Stimulated activated CD8-positive, alpha-beta memory T cell treated with anti-CD3 and anti-CD28 coated beads, Interleukin-2, amount 100 ng/mL, for 1 hour (primary cell): ENCODE measurements at regions not wholly inside any gene's neighbourhood (a gene's known extent, or its start where the extent isn't known, plus 50 kb on each side); places are given as distances from the start of the nearest gene placed in this dataset.

Source experiments
- DNase-seq, 2 donors: peaks; one replicate each; pipeline ENCODE4 v3.0.0-alpha.2; 2020; ENCODE audit warnings: low read depth in 2 of 2

DNA sequence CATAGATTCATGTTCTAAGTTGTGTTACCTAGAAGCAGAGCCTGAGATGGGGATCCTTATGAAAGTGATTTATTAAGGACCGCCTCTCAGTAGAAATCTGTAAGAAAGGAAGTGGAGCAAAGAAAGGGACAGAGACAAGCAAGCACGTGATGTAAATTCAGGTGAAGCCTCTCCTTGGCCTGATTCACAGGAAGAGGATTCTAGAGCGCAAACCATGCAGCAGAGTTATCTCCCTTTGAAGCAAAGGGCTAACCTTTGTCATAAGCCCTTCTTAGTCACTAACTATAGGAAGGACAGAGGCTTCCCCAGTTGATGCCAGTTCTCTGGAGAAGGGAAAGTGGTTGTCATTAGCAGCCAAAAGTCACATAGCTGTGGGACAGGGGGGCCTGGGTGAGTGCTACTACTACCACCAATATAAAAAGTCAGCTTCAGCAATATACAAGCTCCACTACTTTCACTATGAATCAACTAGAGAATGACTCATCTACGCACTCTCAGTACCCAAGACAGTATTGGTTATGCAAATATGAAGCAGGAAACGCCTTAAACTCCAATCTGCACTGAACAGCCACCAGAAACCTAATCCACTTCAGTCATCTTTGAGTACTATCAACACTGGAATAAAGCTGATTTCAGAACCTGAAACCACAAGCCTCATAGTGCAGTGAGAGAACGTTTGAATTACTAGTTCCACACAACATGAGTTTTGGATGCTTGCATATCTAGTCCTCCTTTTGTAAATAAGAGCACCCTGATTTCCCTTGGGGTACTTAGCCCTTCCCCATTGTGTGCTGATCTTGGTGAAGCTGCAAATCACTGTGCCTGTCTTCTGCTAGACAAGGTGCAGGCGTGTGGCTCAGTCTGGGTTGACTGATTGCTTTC, 162.7 kb downstream of the ZNF608 start:
- no peak for DNase-seq

GRCh38 chr5:124582561-124582840, 163.9 kb downstream of the ZNF608 start:
- no peak for DNase-seq

DNA sequence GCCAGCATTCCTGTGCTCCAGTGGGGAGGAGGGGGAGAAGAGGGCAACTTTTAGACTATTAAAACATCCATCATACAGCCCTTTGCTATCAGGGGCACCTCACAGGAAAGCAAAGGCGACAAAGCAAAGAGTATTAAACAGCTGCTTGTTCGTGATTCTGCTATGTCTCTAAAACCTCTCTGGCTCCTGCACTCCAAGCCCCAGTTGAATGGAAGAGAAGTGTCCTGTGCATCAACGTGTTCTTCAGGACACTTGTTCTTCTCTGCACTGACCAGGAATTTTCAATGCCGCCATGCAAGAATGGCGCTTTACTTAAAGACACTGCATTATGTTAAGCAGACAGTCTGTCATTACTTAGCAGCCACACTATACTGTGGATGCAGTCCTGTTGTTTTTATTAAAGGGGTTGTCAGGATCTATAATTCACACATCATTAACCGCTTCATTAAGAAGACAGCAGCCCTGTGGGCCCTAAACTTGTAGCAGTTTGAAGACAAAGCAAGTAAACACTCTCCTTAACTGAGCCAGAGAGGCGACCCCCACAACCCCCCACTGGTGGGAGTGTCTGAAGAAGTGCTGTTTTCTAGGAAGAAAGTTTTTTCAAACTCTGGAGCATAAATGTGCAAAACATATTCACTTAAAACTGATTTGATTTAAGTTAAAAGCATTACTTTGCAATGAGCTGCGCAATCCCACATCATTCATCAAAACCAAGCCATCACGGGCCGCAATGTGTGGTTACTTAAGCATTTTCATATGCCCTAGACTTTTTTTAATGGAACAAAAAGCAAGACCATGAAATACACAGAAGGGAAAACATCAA, 164.5 kb downstream of the ZNF608 start:
- DNase-seq = no peak

- no peak for DNase-seq
Measured at GRCh38 chr5:124580925-124581737, 165.3 kb downstream of the ZNF608 start.

DNA sequence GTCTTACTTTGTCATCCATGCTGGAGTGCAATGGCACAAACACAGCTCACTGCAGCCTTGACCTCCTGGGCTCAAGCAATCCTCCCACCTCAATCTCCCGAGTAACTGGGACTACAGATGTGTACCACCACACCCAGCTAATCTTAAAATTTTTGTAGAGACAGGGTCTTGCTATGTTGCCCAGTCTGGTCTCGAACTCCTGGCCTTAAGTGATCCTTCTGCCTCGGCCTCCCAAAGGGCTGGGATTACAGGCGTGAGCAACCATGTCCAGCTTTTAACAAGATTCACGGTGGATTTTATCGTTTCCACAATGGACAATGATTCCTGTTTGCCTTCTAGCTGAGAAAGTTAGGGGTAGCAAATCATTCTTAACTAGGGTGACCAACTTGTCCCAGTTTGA, 165.9 kb downstream of the ZNF608 start:
- no peak for DNase-seq

DNA sequence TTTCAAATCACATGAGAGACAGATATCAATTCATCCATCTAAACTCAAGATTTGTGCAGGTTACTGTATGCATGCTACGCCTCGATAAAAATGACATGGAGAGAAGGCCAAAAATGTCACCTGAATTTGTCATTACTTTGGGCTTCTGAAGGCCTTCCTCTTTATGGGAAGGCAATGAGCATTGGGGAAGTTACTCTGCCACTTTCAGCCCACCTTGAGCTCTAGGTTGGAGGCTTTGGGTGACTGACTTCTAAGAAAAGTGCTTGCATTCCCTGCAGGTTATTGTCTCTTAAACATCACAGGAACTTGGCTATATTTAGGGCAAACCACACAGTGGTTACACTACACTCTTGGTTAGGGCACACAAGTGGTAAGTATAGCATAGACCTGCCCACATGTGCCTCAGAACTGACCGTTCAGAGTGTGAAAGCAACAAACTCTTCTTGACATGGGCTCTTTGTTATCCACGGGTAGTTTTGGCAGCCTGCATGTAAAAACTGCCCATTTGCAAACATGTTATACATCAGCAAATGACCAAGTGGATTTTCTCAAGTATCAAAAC, 169.5 kb downstream of the ZNF608 start:
- no peak for DNase-seq

DNA sequence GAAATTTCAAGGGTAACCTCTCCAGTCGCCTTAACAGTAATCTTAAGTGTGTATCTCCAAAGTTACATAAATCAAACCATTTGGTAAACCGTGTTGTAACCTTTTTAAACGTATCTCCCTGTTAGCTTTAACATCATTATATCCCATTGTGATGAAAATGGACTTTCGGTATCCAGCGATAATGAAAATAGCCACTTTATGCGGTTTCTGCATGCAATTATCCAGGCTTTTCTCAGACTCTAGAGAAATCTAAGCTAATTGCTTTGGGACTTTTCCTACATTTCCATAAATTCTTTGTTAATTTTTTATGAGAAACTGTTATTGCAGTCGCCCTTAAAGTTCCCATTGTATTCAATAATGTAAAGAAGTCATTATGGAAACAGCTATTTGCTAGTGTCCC, 170.7 kb downstream of the ZNF608 start:
- DNase-seq = no peak

DNA sequence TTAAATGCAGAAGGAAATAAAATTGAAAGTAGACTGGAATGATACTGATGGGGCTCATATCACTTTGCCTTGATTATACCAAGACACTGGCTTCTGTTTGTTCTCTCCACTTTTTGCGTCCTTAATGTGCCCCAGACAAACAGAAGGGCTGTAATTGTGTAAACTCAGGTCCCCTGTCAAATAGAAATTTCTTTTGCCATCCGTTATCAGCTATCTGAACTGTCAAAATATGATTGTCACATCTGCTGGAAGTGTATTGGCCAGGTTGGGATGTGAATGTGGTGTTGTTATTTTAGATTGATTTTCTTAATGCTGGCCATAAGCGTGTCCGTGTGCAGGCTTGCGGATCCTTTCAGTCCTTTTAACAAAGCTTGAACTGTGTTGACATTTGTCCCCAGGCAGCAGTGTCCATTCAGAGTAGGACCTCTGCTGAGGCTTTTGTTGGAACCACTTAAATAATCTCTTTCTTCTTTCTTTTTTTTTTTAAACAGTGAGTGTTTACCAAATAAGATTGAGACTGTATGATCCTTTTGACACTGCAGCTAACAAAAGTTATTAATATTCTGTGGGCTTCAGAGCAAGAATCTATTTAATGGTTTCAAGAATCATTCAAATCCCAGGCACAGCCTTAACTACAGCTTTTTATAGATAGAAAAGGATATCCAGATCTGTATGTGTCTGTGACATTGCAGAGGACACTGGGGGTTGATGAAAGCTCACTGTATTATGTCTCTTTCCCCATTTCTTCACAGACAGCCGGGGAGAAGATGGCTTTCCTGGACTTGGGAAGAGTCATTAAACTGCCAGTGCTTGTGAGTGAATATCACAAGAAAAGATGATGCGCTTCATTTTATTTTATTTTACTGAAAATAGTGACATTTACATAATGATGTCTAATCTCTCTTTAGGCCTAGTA, 171.7 kb downstream of the ZNF608 start:
- DNase-seq = no peak

DNA sequence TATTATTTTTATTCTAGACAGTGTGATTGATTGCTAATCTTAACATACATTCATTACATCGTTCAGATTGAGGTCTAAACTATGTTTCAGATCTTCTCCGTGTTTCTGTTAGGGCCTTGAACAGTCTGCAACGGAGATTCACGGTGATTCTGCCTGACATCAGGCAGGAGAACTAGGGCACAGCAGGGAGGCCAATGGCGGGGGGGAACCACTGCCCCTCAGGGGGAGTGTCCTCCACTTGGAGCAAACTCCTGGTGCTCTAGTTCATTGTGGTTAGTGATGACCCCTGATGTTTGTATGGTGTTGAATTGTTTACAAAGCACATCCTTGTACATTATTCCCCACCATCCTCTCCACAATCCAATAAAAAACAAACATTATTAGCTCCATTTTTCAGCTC, 173.5 kb downstream of the ZNF608 start:
- DNase-seq = no peak

GRCh38 chr5:124570285-124571035, 176.0 kb downstream of the ZNF608 start:
- no peak for DNase-seq

- no peak for DNase-seq
Measured at GRCh38 chr5:124566875-124567450, 179.5 kb downstream of the ZNF608 start.

DNA sequence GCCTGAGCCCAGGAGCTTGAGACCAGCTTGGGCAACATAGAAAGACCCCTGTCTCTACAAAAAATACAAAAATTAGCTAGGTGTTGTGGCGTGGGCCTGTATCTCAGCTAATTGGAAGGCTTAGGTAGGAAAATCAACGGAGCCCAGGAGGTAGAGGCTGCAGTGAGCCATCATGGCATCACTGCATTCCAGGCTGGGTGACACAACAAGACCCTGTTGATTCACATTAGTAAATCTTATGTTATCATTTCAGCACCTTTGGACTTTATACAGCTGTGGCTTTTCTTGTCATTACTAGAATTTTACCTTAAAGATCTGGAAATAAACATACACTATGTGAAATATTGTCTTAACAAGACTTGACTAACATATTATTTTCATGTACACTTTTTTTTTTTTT, 185.0 kb downstream of the ZNF608 start:
- no peak for DNase-seq

DNA sequence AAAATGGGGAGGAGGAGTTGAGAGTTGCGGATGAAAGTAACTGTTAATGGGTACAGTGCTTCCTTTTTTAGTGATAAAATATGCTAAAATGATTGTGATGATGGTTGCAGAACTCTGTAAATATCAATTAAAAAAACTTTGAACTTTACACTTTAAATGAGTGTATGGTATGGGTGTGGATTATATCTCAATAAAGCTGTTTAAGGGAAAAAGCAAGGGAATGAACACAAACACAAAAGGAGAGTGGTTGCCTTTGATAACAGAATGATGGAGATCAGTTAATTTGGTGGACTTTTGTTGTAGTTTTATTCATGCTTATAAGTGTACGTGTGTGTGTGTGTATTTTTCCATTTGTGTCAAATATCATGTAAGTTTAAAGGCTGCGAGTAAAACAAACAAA, 186.1 kb downstream of the ZNF608 start:
- DNase-seq = no peak

DNA sequence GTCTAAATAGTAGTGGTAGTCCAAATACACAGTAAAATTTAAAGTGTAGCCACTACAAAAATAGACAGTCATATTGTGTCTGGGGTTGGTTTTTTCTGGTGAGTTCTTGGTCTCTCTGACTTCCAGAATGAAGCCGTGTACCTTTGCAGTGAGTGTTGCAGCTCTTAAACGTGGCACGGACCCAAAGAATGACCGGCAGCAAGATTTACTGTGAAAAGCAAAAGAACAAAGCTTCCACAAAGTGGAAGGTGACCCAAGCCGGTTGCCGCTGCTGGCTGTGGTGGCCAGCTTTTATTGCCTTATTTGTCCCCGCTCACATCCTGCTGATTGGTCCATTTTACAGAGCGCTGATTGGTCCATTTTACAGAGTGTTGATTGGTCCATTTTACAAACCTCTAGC, 188.7 kb downstream of the ZNF608 start:
- no peak for DNase-seq

DNA sequence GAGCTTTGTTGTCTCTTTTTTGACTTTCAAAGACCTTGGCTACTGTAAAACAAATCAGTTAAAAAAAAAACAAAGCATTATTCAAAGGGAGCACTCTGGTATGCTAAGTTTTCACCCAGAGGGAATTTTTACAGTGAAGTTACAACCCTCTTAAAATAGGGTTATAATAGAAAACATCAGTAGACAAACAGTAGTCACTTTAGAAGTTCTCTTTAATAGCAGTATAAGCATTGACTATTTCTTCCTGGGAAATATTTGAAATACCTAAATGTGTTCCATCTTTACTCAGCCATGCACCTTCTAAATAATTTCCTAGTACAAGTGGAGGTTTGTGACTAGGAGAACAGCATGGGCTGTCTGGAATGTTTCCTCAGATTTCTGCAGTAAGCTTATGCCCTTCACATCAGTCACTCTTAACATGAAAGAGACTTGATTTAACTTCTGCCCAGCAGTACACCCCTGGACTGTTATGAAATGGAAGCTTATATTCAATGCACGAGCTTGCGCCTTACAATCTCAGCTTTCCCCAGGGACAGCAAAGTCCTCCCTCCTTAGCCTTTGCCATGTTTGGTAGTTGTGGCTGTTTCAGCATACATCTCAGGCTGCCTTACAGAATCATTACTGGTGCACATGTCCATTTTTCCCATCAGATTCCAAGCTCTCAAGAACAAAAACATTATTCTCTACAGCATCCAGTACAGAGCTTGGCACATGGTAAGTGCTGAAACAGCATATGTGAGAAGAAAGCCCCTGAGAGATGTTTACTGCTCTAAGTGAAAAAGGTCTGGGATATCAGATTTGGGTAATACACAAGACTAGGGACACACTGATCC, 191.5 kb downstream of the ZNF608 start:
- no peak for DNase-seq

DNA sequence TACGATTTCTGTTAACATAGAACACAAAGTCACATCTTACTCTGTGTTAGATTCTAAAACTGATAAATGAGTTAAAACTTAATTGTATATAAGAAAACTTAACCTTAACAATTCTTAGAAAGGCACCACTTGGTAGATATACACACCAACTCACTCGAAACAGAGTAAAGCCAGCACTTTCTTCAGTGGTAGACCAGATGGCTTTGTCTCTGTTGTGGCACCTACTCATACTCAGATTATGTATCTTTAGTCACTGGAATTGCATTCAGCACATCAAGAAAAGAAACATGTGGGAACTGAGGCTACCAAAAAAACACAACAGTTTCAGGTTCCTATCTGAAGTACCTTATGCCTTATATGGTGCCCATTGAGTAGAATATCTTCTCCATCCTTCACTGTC, 192.5 kb downstream of the ZNF608 start:
- no peak for DNase-seq

DNA sequence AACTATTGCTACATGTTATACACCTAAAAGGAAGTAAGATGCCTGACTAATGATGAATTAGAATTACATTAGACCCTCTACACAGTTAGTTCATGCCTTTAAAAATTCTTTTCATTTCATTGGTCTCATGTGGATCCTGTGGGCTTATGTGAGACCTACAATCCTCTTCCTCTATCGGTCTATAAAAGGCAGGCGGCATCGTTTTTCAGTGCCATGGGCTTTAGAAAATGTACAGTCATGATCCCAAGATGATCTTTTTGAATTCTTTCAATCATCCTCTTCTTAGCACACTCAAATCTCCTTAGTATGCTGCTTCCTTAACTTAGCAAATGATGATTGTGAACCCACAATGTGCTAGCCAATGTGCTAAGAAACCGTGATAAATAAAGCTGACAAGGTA, 193.9 kb downstream of the ZNF608 start:
- DNase-seq = no peak

- no peak for DNase-seq
Measured at GRCh38 chr5:124551939-124552279, 194.5 kb downstream of the ZNF608 start.

GRCh38 chr5:124550731-124551130, 195.7 kb downstream of the ZNF608 start:
- no peak for DNase-seq
